ENCODE measurements at regions not wholly inside any gene's neighbourhood (a gene's known extent, or its start where the extent isn't known, plus 50 kb on each side); places are given as distances from the start of the nearest gene placed in this dataset.

- TF ChIP-seq TCF12 (IDR thresholded peaks at IDR 0.05; ENCODE audit: low read depth) (no peak), CEBPB (IDR thresholded peaks at IDR 0.05) (no peak)
Measured at GRCh38 chr4:45883421-45883820, 240.4 kb downstream of the GABRG1 start.

All from Ishikawa (cell line).